SK-N-SH treated with all-trans-retinoic acid at 6 μM for 48 hours (cell line): ENCODE measurements at regions not wholly inside any gene's neighbourhood (a gene's known extent, or its start where the extent isn't known, plus 50 kb on each side); places are given as distances from the start of the nearest gene placed in this dataset.

Experiments used
- ATAC-seq: fragments of 200-7000 bp; cut with Tn5 transposase; 3 replicates; pipeline ENCODE4 v1.9.1; 2020; ENCODE audit warnings: mild to moderate bottlenecking, moderate library complexity
- ARNTL ChIP-seq: fragments of 450-650 bp; formaldehyde crosslinking; IDR thresholded peaks from 2 replicates; pipeline ENCODE4 v1.5.0; 2020; ENCODE audit warnings: low read depth, mild to moderate bottlenecking, moderate library complexity, borderline replicate concordance
- BACH2 ChIP-seq: fragments of 250-450 bp; sonication (Bioruptor Pico); IDR thresholded peaks from 2 replicates; pipeline ENCODE4 v1.9.0; 2021; ENCODE audit warnings: mild to moderate bottlenecking, borderline replicate concordance
- CSDC2 ChIP-seq: fragments of 250-450 bp; sonication (Bioruptor Pico); IDR thresholded peaks from 2 replicates; pipeline ENCODE4 v1.5.0; 2020; ENCODE audit warnings: mild to moderate bottlenecking, moderate library complexity
- GLIS3 ChIP-seq: fragments of 250-450 bp; sonication (Bioruptor Pico); IDR thresholded peaks from 2 replicates; pipeline ENCODE4 v1.5.0; 2020; ENCODE audit warnings: mild to moderate bottlenecking, moderate library complexity
- ISL1 ChIP-seq: fragments of 250-450 bp; sonication (Bioruptor Pico); IDR thresholded peaks from 2 replicates; pipeline ENCODE4 v2.1.2; 2022; ENCODE audit warnings: mild to moderate bottlenecking, moderate library complexity
- OSR1 ChIP-seq: fragments of 250-450 bp; sonication (Bioruptor Pico); IDR thresholded peaks from 2 replicates; pipeline ENCODE4 v1.8.0; 2022; ENCODE audit warnings: moderate library complexity, mild to moderate bottlenecking, inconsistent platforms
- PATZ1 ChIP-seq: fragments of 250-450 bp; sonication (Bioruptor Pico); IDR thresholded peaks from 2 replicates; pipeline ENCODE4 v1.8.0; 2020; ENCODE audit warnings: mild to moderate bottlenecking, moderate library complexity, borderline replicate concordance
- PPARA ChIP-seq: fragments of 250-450 bp; sonication (Bioruptor Pico); IDR thresholded peaks from 2 replicates; pipeline ENCODE4 v1.5.0; 2020; ENCODE audit warnings: mild to moderate bottlenecking, borderline replicate concordance
- RARB ChIP-seq: fragments of 250-450 bp; sonication (Bioruptor Pico); IDR thresholded peaks from 2 replicates; pipeline ENCODE4 v1.8.0; 2021; ENCODE audit warnings: mild to moderate bottlenecking, moderate library complexity
- SNAI2 ChIP-seq: fragments of 250-450 bp; sonication (Bioruptor Pico); IDR thresholded peaks from 2 replicates; pipeline ENCODE4 v1.5.0; 2020; ENCODE audit warnings: mild to moderate bottlenecking, moderate library complexity
- TCF4 ChIP-seq: fragments of 250-450 bp; sonication (Bioruptor Pico); IDR thresholded peaks from 2 replicates; pipeline ENCODE4 v1.8.0; 2021; ENCODE audit warnings: mild to moderate bottlenecking, moderate library complexity, borderline replicate concordance
- TOX ChIP-seq: fragments of 250-450 bp; sonication (Bioruptor Pico); IDR thresholded peaks from 2 replicates; pipeline ENCODE4 v1.8.0; 2021; ENCODE audit warnings: mild to moderate bottlenecking, moderate library complexity, borderline replicate concordance
- TSHZ2 ChIP-seq: fragments of 250-450 bp; sonication (Bioruptor Pico); IDR thresholded peaks from 2 replicates; pipeline ENCODE4 v1.5.0; 2020; ENCODE audit warnings: mild to moderate bottlenecking, moderate library complexity
- ZFP3 ChIP-seq: fragments of 250-450 bp; sonication (Bioruptor Pico); IDR thresholded peaks from 2 replicates; pipeline ENCODE4 v1.5.0; 2020; ENCODE audit warnings: mild to moderate bottlenecking, moderate library complexity
- ZFP30 ChIP-seq: fragments of 450-650 bp; formaldehyde crosslinking; IDR thresholded peaks from 2 replicates; pipeline ENCODE4 v1.5.0; 2022; ENCODE audit warnings: mild to moderate bottlenecking, moderate library complexity
- ZNF565 ChIP-seq: fragments of 450-650 bp; formaldehyde crosslinking; conservative IDR thresholded peaks from 2 replicates; pipeline ENCODE4 v1.5.0; 2020; ENCODE audit warnings: low read depth, mild to moderate bottlenecking, moderate library complexity
- ZNF70 ChIP-seq: fragments of 450-650 bp; formaldehyde crosslinking; IDR thresholded peaks from 2 replicates; pipeline ENCODE4 v1.5.0; 2020; ENCODE audit warnings: mild to moderate bottlenecking, moderate library complexity
- ZNF8 ChIP-seq: fragments of 450-650 bp; formaldehyde crosslinking; IDR thresholded peaks from 2 replicates; pipeline ENCODE4 v1.5.0; 2020; ENCODE audit warnings: mild to moderate bottlenecking, moderate library complexity
- TF ChIP-seq, protein P1 (sequence below): fragments of 250-450 bp; sonication (Bioruptor Pico); IDR thresholded peaks from 2 replicates; pipeline ENCODE4 v1.5.1; 2020; ENCODE audit warnings: low read depth, mild to moderate bottlenecking, moderate library complexity
- TF ChIP-seq, protein P2 (sequence below): fragments of 250-450 bp; sonication (Bioruptor Pico); IDR thresholded peaks from 2 replicates; pipeline ENCODE4 v1.5.1; 2021; ENCODE audit warnings: mild to moderate bottlenecking, moderate library complexity
- TF ChIP-seq, protein P3 (sequence below): fragments of 250-450 bp; sonication (Bioruptor Pico); IDR thresholded peaks from 2 replicates; pipeline ENCODE4 v1.8.0; 2021; ENCODE audit warnings: low read depth, mild to moderate bottlenecking, moderate library complexity, borderline replicate concordance

- ATAC-seq = no peak; the same call in 2 of the 3 replicates
- TF ChIP-seq, protein P1, sequence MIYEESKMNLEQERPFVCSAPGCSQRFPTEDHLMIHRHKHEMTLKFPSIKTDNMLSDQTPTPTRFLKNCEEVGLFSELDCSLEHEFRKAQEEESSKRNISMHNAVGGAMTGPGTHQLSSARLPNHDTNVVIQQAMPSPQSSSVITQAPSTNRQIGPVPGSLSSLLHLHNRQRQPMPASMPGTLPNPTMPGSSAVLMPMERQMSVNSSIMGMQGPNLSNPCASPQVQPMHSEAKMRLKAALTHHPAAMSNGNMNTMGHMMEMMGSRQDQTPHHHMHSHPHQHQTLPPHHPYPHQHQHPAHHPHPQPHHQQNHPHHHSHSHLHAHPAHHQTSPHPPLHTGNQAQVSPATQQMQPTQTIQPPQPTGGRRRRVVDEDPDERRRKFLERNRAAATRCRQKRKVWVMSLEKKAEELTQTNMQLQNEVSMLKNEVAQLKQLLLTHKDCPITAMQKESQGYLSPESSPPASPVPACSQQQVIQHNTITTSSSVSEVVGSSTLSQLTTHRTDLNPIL (CRISPR knock-in tag) = 0 out of 2 replicates have a peak, but pooled peaks have one; percentile 19
- TF ChIP-seq TOX (CRISPR knock-in tag) (no peak), GLIS3 (no peak), SNAI2 (CRISPR knock-in tag) (0 out of 2 replicates have a peak, but pooled peaks have one; percentile 11), ZFP3 (CRISPR knock-in tag) (no peak), TSHZ2 (peak; percentile 45; the same call in 1 of the 2 replicates), TCF4 (CRISPR knock-in tag) (0 out of 2 replicates have a peak, but pooled peaks have one; percentile 33), ISL1 (peak; percentile 96)
- TF ChIP-seq, all 23 proteins: peak for 5
Measured at GRCh38 chr10:125514206-125515162, 168.5 kb downstream of the TEX36 start.

DNA sequence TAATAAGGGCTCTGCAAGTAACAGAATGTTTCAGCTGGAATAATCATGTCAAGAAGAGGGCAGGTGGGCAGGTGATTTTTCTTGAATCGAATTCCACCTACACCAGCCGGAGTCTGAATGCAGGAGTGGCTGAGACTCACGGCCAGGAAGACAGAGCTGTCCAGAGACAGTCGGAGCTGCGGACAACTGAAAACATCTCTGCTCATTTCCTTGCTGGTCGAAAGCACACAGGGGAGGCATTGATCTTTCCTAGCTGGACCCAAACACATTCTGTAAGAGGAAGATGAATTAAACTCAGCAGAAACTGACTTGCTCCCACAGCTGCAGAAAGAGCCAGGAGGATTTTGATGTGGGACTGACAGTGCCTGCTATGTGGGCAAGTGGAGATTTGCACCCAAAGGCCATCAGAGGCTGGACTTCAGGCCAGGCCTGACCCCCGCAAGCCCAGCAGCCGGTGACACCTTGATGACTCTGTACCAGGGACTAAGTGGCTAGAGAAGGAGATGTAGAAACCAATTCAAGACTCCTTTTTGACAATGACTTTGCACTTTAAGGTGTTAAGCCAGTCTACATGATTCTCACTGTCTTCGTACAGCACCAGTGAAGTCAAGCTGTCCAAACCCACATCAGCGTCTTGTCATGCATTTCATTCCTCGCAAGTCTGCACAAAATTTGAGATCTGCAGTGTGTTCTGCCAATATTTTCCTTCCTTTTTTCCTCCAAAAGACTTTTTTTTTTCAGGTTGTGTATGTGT is 169.4 kb downstream of the TEX36 start:
- no peak for ATAC-seq
- TF ChIP-seq, protein P2, sequence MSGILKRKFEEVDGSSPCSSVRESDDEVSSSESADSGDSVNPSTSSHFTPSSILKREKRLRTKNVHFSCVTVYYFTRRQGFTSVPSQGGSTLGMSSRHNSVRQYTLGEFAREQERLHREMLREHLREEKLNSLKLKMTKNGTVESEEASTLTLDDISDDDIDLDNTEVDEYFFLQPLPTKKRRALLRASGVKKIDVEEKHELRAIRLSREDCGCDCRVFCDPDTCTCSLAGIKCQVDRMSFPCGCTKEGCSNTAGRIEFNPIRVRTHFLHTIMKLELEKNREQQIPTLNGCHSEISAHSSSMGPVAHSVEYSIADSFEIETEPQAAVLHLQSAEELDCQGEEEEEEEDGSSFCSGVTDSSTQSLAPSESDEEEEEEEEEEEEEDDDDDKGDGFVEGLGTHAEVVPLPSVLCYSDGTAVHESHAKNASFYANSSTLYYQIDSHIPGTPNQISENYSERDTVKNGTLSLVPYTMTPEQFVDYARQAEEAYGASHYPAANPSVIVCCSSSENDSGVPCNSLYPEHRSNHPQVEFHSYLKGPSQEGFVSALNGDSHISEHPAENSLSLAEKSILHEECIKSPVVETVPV (CRISPR knock-in tag) = no peak
- TF ChIP-seq, protein P1 (CRISPR knock-in tag) = no peak
- TF ChIP-seq ZNF565 (no peak), BACH2 (CRISPR knock-in tag) (no peak), TCF4 (CRISPR knock-in tag) (no peak), SNAI2 (CRISPR knock-in tag) (no peak), TSHZ2 (no peak), RARB (CRISPR knock-in tag) (no peak), GLIS3 (no peak), TOX (CRISPR knock-in tag) (no peak), OSR1 (CRISPR knock-in tag) (no peak), ISL1 (no peak), ARNTL (no peak), ZNF70 (no peak), PATZ1 (CRISPR knock-in tag) (no peak), ZNF8 (CRISPR knock-in tag) (no peak), CSDC2 (CRISPR knock-in tag) (no peak), PPARA (no peak), ZFP30 (no peak)
- TF ChIP-seq, protein P3, sequence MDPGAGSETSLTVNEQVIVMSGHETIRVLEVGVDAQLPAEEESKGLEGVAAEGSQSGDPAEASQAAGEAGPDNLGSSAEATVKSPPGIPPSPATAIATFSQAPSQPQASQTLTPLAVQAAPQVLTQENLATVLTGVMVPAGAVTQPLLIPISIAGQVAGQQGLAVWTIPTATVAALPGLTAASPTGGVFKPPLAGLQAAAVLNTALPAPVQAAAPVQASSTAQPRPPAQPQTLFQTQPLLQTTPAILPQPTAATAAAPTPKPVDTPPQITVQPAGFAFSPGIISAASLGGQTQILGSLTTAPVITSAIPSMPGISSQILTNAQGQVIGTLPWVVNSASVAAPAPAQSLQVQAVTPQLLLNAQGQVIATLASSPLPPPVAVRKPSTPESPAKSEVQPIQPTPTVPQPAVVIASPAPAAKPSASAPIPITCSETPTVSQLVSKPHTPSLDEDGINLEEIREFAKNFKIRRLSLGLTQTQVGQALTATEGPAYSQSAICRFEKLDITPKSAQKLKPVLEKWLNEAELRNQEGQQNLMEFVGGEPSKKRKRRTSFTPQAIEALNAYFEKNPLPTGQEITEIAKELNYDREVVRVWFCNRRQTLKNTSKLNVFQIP = no peak
